ENCODE measurements at regions not wholly inside any gene's neighbourhood (a gene's known extent, or its start where the extent isn't known, plus 50 kb on each side); places are given as distances from the start of the nearest gene placed in this dataset.

- ChIA-PET CTCF (no interaction called here), POLR2A (no interaction called here)
These were observed 2472.3 kb downstream of the TP53TG3F start for GRCh38 chr16:35931722-35932121.

More at GRCh38 chr16:35931722-35932121, 2472.3 kb downstream of the TP53TG3F start:
- DNase-seq (ENCODE audit: extremely low spot score), result no peak
- TF ChIP-seq FOXM1 (IDR thresholded peaks at IDR 0.05; ENCODE audit: borderline replicate concordance), result no peak
- no peak for TF ChIP-seq SUZ12 (IDR thresholded peaks at IDR 0.05)
- TF ChIP-seq TARDBP (IDR thresholded peaks at IDR 0.05), result no peak
- TF ChIP-seq NFRKB (IDR thresholded peaks at IDR 0.05), result no peak
- TF ChIP-seq LEF1 (IDR thresholded peaks at IDR 0.05; ENCODE audit: borderline replicate concordance), result no peak
- no peak for TF ChIP-seq FOXK2 (IDR thresholded peaks at IDR 0.05)
- TF ChIP-seq PKNOX1 (IDR thresholded peaks at IDR 0.05), result no peak
- TF ChIP-seq ARNT (IDR thresholded peaks at IDR 0.05), result no peak
- TF ChIP-seq BHLHE40 (IDR thresholded peaks at IDR 0.05; ENCODE audit: borderline replicate concordance), result no peak
- TF ChIP-seq HDGF (IDR thresholded peaks at IDR 0.05; ENCODE audit: borderline replicate concordance), result no peak

Measured in HEK293T (cell line).